HCT116 (cell line): ENCODE measurements at regions not wholly inside any gene's neighbourhood (a gene's known extent, or its start where the extent isn't known, plus 50 kb on each side); places are given as distances from the start of the nearest gene placed in this dataset.

Experiments
- ATAC-seq: fragments of 200-7000 bp; cut with Tn5 transposase; 2 replicates; pipeline ENCODE4 v1.9.1; 2020; ENCODE audit warnings: mild to moderate bottlenecking, moderate library complexity
- BruUV-seq: library from RNA; stranded (reverse); fragments of 400-500 nt; replicated peaks from 2 replicates; lab custom pipeline; 2021; lab: Mats Ljungman, UMichigan
- CTCF ChIA-PET: fragments of 300-600 bp; sonication (Branson Sonifier 250); formaldehyde crosslinking; loops from one replicate; lab custom pipeline; 2021; ENCODE audit warnings: antibody characterized with exemption; lab: Charles Lee
- POLR2A ChIA-PET: fragments of 300-600, 350-600 bp; sonication (Branson Sonifier 250); formaldehyde crosslinking; loops from one replicate; lab custom pipeline; 2021; ENCODE audit warnings: antibody characterized with exemption; lab: Charles Lee
- RAD21 ChIA-PET, 2 experiments: fragments of 300-600 bp; sonication (Branson Sonifier 250); formaldehyde crosslinking; loops; one replicate each; lab custom pipeline; 2023; ENCODE audit warnings: low total read pairs in 2 of 2; ENCODE audit not compliant: uncharacterized antibody in 2 of 2, unreplicated experiment in 2 of 2, low non-redundant PET in 1 of 2; lab: Charles Lee
- DNase-seq: peaks from one replicate; pipeline ENCODE4 v3.0.0-alpha.2; 2010; ENCODE audit warnings: low read depth, low spot score
- H2AFZ ChIP-seq: fragments of 200-600 bp; shearing (Covaris generic), sonication (generic); 2 replicates; pipeline ENCODE4 v1.6.1; 2017; ENCODE audit warnings: low read depth, mixed run types, mixed read lengths, antibody characterized with exemption, low read length; ENCODE audit not compliant: poor library complexity, severe bottlenecking
- H3K27ac ChIP-seq: 2 replicates; pipeline ENCODE4 v1.5.1; 2012; ENCODE audit warnings: low read depth, low read length
- H3K27me3 ChIP-seq: fragments of 200-600 bp; sonication (generic); 2 replicates; pipeline ENCODE4 v1.6.1; 2016; ENCODE audit warnings: mixed run types, low read length, mixed read lengths; ENCODE audit not compliant: insufficient read depth
- H3K36me3 ChIP-seq, 2 experiments: fragments of 200-500 bp in 1 of 2; fragments of 200-600 bp in 1 of 2; sonication (Bioruptor generic) in 1 of 2; sonication (generic) in 1 of 2; 2 replicates each; pipeline versions ENCODE4 v1.5.1 to v1.6.1; 2014 to 2016; ENCODE audit warnings: low read length in 2 of 2, inconsistent platforms in 1 of 2, mixed read lengths in 1 of 2, mixed run types in 1 of 2; ENCODE audit not compliant: insufficient read depth in 2 of 2, control insufficient read depth in 1 of 2
- H3K4me1 ChIP-seq, 2 experiments: fragments of 200-600 bp in 1 of 2; sonication (generic) in 1 of 2; 2 replicates each; pipeline versions ENCODE4 v1.5.1 to v1.6.1; 2012 to 2017; ENCODE audit warnings: low read length in 2 of 2, inconsistent platforms in 1 of 2, mild to moderate bottlenecking in 1 of 2, mixed read lengths in 1 of 2, mixed run types in 1 of 2, moderate library complexity in 1 of 2; ENCODE audit not compliant: insufficient read depth in 2 of 2, control insufficient read depth in 1 of 2
- H3K4me2 ChIP-seq: fragments of 200-600 bp; sonication (generic); 2 replicates; pipeline ENCODE4 v1.6.1; 2017; ENCODE audit warnings: mixed run types, low read length, mixed read lengths
- H3K4me3 ChIP-seq, 2 experiments: fragments of 200-600 bp in 1 of 2; sonication (generic) in 1 of 2; replicated peaks in 1 of 2; 2 replicates each; pipeline ENCODE4 v1.5.1; 2011 to 2016; ENCODE audit warnings: low read length in 2 of 2, control low read depth in 1 of 2, low read depth in 1 of 2, mild to moderate bottlenecking in 1 of 2, mixed read lengths in 1 of 2, mixed run types in 1 of 2
- H3K79me2 ChIP-seq: fragments of 200-600 bp; sonication (generic); 2 replicates; pipeline ENCODE4 v1.6.1; 2017; ENCODE audit warnings: mild to moderate bottlenecking, mixed run types, low read length, moderate library complexity, mixed read lengths; ENCODE audit not compliant: insufficient read depth
- H3K9ac ChIP-seq: fragments of 200-600 bp; sonication (generic); 2 replicates; pipeline ENCODE4 v1.6.1; 2016; ENCODE audit warnings: low read length, mixed read lengths
- H3K9me2 ChIP-seq: fragments of 200-600 bp; sonication (generic), shearing (Covaris generic); 2 replicates; pipeline ENCODE4 v1.6.1; 2017; ENCODE audit warnings: mixed run types, mild to moderate bottlenecking, moderate library complexity; ENCODE audit not compliant: insufficient read depth
- H3K9me3 ChIP-seq, 2 experiments: fragments of 200-500 bp in 1 of 2; fragments of 200-600 bp in 1 of 2; sonication (Bioruptor generic) in 1 of 2; sonication (generic) in 1 of 2; 2 replicates each; pipeline ENCODE4 v1.6.1; 2014 to 2017; ENCODE audit warnings: low read length in 2 of 2, mixed read lengths in 2 of 2, inconsistent platforms in 1 of 2, low read depth in 1 of 2, mild to moderate bottlenecking in 1 of 2, mixed run types in 1 of 2, moderate library complexity in 1 of 2; ENCODE audit not compliant: control insufficient read depth in 1 of 2, insufficient read depth in 1 of 2
- H4K20me1 ChIP-seq: fragments of 200-600 bp; sonication (generic), shearing (Covaris generic); 2 replicates; pipeline ENCODE4 v1.6.1; 2017; ENCODE audit warnings: mixed run types, mild to moderate bottlenecking, moderate library complexity; ENCODE audit not compliant: insufficient read depth
- EZH2 ChIP-seq: fragments of 200-600 bp; sonication (generic); IDR thresholded peaks from 2 replicates; pipeline ENCODE4 v1.6.1; 2017; ENCODE audit warnings: antibody characterized with exemption, mixed run types
- EZH2phosphoT487 ChIP-seq: fragments of 200-600 bp; IDR thresholded peaks from 2 replicates; pipeline ENCODE4 v1.6.1; 2018; ENCODE audit warnings: antibody characterized with exemption, borderline replicate concordance
- POLR2AphosphoS5 ChIP-seq: IDR thresholded peaks from 2 replicates; pipeline ENCODE4 v1.6.1; 2011; ENCODE audit warnings: mild to moderate bottlenecking, low read depth, low read length, moderate library complexity
- RAD21 ChIP-seq: IDR thresholded peaks from 2 replicates; pipeline ENCODE4 v1.6.1; 2012; ENCODE audit warnings: low read depth, mild to moderate bottlenecking
- SIN3A ChIP-seq: IDR thresholded peaks from 2 replicates; pipeline ENCODE4 v1.6.1; 2012; ENCODE audit warnings: low read depth
- SP1 ChIP-seq: IDR thresholded peaks from 2 replicates; pipeline ENCODE4 v1.6.1; 2012; ENCODE audit warnings: low read depth
- TCF7L2 ChIP-seq: IDR thresholded peaks from 2 replicates; pipeline ENCODE4 v1.7.0; 2011; ENCODE audit warnings: borderline replicate concordance, inconsistent platforms; ENCODE audit not compliant: insufficient read depth, insufficient read length; ENCODE audit errors: extremely low read depth
- intact Hi-C: fragments of 100-400 bp; cut with micrococcal nuclease; formaldehyde crosslinking; loops from 2 replicates; pipeline ENCODE4 v1.10.0; 2022
- TF ChIP-seq, protein P1 (sequence below): IDR thresholded peaks from 2 replicates; pipeline ENCODE4 v1.6.1; 2012
- TF ChIP-seq, protein P2 (sequence below): IDR thresholded peaks from 2 replicates; pipeline ENCODE4 v1.6.1; 2012; ENCODE audit warnings: low read depth
- TF ChIP-seq, protein P3 (sequence below): IDR thresholded peaks from 2 replicates; pipeline ENCODE4 v1.6.1; 2011; ENCODE audit warnings: mild to moderate bottlenecking, low read length, moderate library complexity; ENCODE audit not compliant: insufficient replicate concordance; ENCODE audit errors: extremely low read depth

GRCh38 chr9:4349816-4350418 is 50.0 kb upstream of the GLIS3 start:
- no peaks in the 10 kb centered on the region for H3K9me3 ChIP-seq
- H3K4me1 ChIP-seq: peaks cover 0 to 4% of the 10 kb centered on the region in 2 experiments; a peak in 2 of 4 replicates
- no peak overlapping the region for H3K4me3 ChIP-seq
- H3K79me2 ChIP-seq: no peaks in the 10 kb centered on the region
- H3K9me2 ChIP-seq: no peaks in the 10 kb centered on the region; the same call in 1 of the 2 replicates
- no peaks in the 10 kb centered on the region for H3K36me3 ChIP-seq
- no peak overlapping the region for H3K9ac ChIP-seq
- ATAC-seq: no peak
- DNase-seq: no peak
- no peak overlapping the region for H2AFZ ChIP-seq
- CTCF ChIA-PET: no interaction called here
- H4K20me1 ChIP-seq: no peaks in the 10 kb centered on the region
- no TSS peak for BruUV-seq
- H3K27me3 ChIP-seq: no peaks in the 10 kb centered on the region
- H3K4me2 ChIP-seq: no peak overlapping the region
- POLR2A ChIA-PET: no interaction called here
- intact Hi-C loops: no loop called here
- TF ChIP-seq POLR2AphosphoS5 (no peak), TCF7L2 (no peak), RAD21 (no peak), EZH2 (no peak), EZH2phosphoT487 (no peak), SIN3A (no peak), SP1 (no peak)
- TF ChIP-seq, protein P1, sequence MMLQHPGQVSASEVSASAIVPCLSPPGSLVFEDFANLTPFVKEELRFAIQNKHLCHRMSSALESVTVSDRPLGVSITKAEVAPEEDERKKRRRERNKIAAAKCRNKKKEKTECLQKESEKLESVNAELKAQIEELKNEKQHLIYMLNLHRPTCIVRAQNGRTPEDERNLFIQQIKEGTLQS: no peak
- TF ChIP-seq, protein P2, sequence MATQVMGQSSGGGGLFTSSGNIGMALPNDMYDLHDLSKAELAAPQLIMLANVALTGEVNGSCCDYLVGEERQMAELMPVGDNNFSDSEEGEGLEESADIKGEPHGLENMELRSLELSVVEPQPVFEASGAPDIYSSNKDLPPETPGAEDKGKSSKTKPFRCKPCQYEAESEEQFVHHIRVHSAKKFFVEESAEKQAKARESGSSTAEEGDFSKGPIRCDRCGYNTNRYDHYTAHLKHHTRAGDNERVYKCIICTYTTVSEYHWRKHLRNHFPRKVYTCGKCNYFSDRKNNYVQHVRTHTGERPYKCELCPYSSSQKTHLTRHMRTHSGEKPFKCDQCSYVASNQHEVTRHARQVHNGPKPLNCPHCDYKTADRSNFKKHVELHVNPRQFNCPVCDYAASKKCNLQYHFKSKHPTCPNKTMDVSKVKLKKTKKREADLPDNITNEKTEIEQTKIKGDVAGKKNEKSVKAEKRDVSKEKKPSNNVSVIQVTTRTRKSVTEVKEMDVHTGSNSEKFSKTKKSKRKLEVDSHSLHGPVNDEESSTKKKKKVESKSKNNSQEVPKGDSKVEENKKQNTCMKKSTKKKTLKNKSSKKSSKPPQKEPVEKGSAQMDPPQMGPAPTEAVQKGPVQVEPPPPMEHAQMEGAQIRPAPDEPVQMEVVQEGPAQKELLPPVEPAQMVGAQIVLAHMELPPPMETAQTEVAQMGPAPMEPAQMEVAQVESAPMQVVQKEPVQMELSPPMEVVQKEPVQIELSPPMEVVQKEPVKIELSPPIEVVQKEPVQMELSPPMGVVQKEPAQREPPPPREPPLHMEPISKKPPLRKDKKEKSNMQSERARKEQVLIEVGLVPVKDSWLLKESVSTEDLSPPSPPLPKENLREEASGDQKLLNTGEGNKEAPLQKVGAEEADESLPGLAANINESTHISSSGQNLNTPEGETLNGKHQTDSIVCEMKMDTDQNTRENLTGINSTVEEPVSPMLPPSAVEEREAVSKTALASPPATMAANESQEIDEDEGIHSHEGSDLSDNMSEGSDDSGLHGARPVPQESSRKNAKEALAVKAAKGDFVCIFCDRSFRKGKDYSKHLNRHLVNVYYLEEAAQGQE: no peak
- TF ChIP-seq, protein P3, sequence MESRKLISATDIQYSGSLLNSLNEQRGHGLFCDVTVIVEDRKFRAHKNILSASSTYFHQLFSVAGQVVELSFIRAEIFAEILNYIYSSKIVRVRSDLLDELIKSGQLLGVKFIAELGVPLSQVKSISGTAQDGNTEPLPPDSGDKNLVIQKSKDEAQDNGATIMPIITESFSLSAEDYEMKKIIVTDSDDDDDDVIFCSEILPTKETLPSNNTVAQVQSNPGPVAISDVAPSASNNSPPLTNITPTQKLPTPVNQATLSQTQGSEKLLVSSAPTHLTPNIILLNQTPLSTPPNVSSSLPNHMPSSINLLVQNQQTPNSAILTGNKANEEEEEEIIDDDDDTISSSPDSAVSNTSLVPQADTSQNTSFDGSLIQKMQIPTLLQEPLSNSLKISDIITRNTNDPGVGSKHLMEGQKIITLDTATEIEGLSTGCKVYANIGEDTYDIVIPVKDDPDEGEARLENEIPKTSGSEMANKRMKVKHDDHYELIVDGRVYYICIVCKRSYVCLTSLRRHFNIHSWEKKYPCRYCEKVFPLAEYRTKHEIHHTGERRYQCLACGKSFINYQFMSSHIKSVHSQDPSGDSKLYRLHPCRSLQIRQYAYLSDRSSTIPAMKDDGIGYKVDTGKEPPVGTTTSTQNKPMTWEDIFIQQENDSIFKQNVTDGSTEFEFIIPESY: no peak
- RAD21 ChIA-PET: no interaction called here
- H3K27ac ChIP-seq: no peak overlapping the region
